DOHH2 (cell line): ENCODE measurements at regions not wholly inside any gene's neighbourhood (a gene's known extent, or its start where the extent isn't known, plus 50 kb on each side); places are given as distances from the start of the nearest gene placed in this dataset.

ENCODE experiments used
- H3F3A ChIP-seq: fragments of 200-600 bp; sonication (generic), shearing (Covaris generic); 2 replicates; pipeline ENCODE4 v1.6.0; 2016; ENCODE audit warnings: antibody characterized with exemption, mild to moderate bottlenecking; ENCODE audit not compliant: control insufficient read depth, insufficient read depth
- H3K27ac ChIP-seq: fragments of 200-600 bp; sonication (generic); 2 replicates; pipeline ENCODE4 v1.5.1; 2014; ENCODE audit warnings: low read depth, mild to moderate bottlenecking, low read length, moderate library complexity
- H3K27me3 ChIP-seq: fragments of 200-600 bp; sonication (generic); 2 replicates; pipeline ENCODE4 v1.6.1; 2014; ENCODE audit warnings: mild to moderate bottlenecking, low read length, mixed read lengths; ENCODE audit not compliant: control insufficient read depth
- H3K36me3 ChIP-seq: fragments of 200-600 bp; sonication (generic); 2 replicates; pipeline ENCODE4 v1.6.1; 2014; ENCODE audit warnings: mild to moderate bottlenecking, low read length, moderate library complexity, mixed read lengths; ENCODE audit not compliant: control insufficient read depth
- H3K4me1 ChIP-seq: fragments of 200-600 bp; sonication (generic); 2 replicates; pipeline ENCODE4 v1.6.1; 2014; ENCODE audit warnings: mild to moderate bottlenecking, low read length, mixed read lengths; ENCODE audit not compliant: control insufficient read depth
- H3K4me2 ChIP-seq: fragments of 200-600 bp; sonication (generic); 2 replicates; pipeline ENCODE4 v1.6.0; 2014; ENCODE audit warnings: mild to moderate bottlenecking, low read length, moderate library complexity
- H3K4me3 ChIP-seq: fragments of 200-600 bp; sonication (generic); 2 replicates; pipeline ENCODE4 v1.5.1; 2014; ENCODE audit warnings: mild to moderate bottlenecking, low read length, mixed read lengths
- H3K79me2 ChIP-seq: fragments of 200-600 bp; sonication (generic); 2 replicates; pipeline ENCODE4 v1.6.1; 2014; ENCODE audit warnings: mild to moderate bottlenecking, low read length, mixed read lengths; ENCODE audit not compliant: control insufficient read depth
- H3K9me2 ChIP-seq: fragments of 200-600 bp; sonication (generic); replicated peaks from 2 replicates; pipeline ENCODE4 v1.6.1; 2014; ENCODE audit warnings: mild to moderate bottlenecking, low read length, mixed read lengths; ENCODE audit not compliant: control insufficient read depth
- H3K9me3 ChIP-seq: fragments of 200-600 bp; sonication (generic); 2 replicates; pipeline ENCODE4 v1.6.1; 2014; ENCODE audit warnings: antibody characterized with exemption, low read length, mixed read lengths; ENCODE audit not compliant: control insufficient read depth, insufficient read depth
- H4K20me1 ChIP-seq: fragments of 200-600 bp; sonication (generic); 2 replicates; pipeline ENCODE4 v1.6.0; 2014; ENCODE audit warnings: low read depth, mild to moderate bottlenecking, antibody characterized with exemption, low read length, moderate library complexity; ENCODE audit not compliant: control insufficient read depth, insufficient read depth
- EZH2phosphoT487 ChIP-seq: fragments of 200-600 bp; sonication (generic); IDR thresholded peaks from 2 replicates; pipeline ENCODE4 v1.6.1; 2017; ENCODE audit warnings: borderline replicate concordance, mild to moderate bottlenecking, antibody characterized with exemption, low read length, moderate library complexity, mixed read lengths
- TF ChIP-seq, protein P1 (sequence below): fragments of 200-600 bp; sonication (generic); IDR thresholded peaks from one replicate; pipeline ENCODE4 v1.5.1; 2014; ENCODE audit warnings: antibody characterized with exemption, mild to moderate bottlenecking, low read depth, low read length; ENCODE audit not compliant: poor library complexity, severe bottlenecking

DNA sequence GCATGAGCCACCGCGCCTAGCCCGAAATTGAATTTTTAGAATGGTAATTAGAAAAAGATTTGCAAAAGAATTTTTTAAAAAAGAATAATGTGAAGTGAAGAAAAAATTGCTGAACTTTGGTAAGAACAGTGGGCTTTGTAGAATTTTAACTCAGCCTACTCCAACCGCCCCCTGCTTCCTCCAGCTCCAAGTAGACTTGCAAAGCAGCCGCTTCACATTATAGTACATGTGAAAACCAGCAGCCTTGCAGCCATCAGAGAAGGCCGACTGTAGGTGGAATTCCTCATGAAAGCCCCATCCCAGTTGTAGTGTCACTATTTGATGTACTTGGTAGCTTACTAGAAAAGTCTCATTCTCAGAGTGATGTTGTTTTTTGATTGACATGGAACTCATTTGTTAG lies 835.6 kb downstream of the TBC1D32 start:
- Histone ChIP-seq H3F3A (no peaks in the 10 kb centered on the region), H3K4me2 (no peak overlapping the region), H3K27me3 (no peaks in the 10 kb centered on the region), H3K9me2 (no peaks in the 10 kb centered on the region), H3K27ac (no peak overlapping the region), H4K20me1 (no peaks in the 10 kb centered on the region), H3K9me3 (no peaks in the 10 kb centered on the region), H3K4me1 (no peaks in the 10 kb centered on the region), H3K79me2 (no peaks in the 10 kb centered on the region), H3K36me3 (no peaks in the 10 kb centered on the region), H3K4me3 (no peak overlapping the region)
- TF ChIP-seq, protein P1, sequence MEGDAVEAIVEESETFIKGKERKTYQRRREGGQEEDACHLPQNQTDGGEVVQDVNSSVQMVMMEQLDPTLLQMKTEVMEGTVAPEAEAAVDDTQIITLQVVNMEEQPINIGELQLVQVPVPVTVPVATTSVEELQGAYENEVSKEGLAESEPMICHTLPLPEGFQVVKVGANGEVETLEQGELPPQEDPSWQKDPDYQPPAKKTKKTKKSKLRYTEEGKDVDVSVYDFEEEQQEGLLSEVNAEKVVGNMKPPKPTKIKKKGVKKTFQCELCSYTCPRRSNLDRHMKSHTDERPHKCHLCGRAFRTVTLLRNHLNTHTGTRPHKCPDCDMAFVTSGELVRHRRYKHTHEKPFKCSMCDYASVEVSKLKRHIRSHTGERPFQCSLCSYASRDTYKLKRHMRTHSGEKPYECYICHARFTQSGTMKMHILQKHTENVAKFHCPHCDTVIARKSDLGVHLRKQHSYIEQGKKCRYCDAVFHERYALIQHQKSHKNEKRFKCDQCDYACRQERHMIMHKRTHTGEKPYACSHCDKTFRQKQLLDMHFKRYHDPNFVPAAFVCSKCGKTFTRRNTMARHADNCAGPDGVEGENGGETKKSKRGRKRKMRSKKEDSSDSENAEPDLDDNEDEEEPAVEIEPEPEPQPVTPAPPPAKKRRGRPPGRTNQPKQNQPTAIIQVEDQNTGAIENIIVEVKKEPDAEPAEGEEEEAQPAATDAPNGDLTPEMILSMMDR = no peak
- TF ChIP-seq EZH2phosphoT487 = no peak

DNA sequence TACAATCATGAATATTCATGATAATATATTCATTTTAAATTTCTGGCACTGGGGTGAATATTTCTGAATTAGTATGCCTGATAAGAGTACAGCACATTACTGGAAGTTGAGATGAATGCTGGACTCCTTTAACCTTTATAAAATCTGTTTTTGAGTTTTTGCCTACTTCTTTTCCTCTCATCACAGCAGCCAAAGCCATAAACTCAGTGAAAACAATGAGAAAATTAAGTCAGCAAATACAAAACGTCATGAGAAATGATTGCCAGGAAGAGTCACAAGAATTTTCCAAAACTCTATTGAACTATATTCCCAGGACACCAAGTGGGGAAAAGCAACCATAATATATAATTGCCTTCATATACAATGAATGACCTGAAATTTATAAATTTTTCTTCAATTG lies 837.6 kb downstream of the TBC1D32 start:
- Histone ChIP-seq H3K9me2 (no peaks in the 10 kb centered on the region), H3K4me2 (no peak overlapping the region), H3K4me3 (no peak overlapping the region), H3K4me1 (no peaks in the 10 kb centered on the region), H3K27me3 (no peaks in the 10 kb centered on the region), H3K9me3 (no peaks in the 10 kb centered on the region), H3F3A (no peaks in the 10 kb centered on the region), H3K27ac (no peak overlapping the region), H3K36me3 (no peaks in the 10 kb centered on the region), H3K79me2 (no peaks in the 10 kb centered on the region), H4K20me1 (no peaks in the 10 kb centered on the region)
- TF ChIP-seq, protein P1 = no peak
- TF ChIP-seq EZH2phosphoT487 = no peak

DNA sequence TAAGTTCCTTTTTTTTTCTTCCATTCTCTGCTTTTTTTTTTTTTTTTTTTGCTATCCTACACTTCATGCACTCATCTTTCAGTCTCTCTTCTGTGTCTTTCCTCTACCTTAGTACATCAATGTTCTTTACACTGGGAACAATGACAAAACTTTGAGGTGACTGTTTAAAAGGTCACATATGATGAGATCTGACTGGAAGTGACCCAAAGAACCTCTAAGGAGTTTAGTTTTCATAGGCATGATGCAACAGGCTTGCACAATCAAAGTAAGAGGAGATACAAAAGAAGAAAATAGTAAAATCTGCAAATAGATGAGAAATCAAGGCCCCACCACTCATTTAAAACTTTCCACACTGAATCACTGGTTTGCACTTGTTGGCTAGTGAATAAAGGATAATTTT lies 840.8 kb downstream of the TBC1D32 start:
- Histone ChIP-seq H3K4me2 (no peak overlapping the region), H3K4me3 (no peak overlapping the region), H3F3A (no peaks in the 10 kb centered on the region), H3K36me3 (no peaks in the 10 kb centered on the region), H4K20me1 (no peaks in the 10 kb centered on the region), H3K27me3 (no peaks in the 10 kb centered on the region), H3K4me1 (no peaks in the 10 kb centered on the region), H3K79me2 (no peaks in the 10 kb centered on the region), H3K9me2 (no peaks in the 10 kb centered on the region), H3K27ac (no peak overlapping the region), H3K9me3 (no peaks in the 10 kb centered on the region)
- TF ChIP-seq EZH2phosphoT487 = no peak
- TF ChIP-seq, protein P1 = no peak

DNA sequence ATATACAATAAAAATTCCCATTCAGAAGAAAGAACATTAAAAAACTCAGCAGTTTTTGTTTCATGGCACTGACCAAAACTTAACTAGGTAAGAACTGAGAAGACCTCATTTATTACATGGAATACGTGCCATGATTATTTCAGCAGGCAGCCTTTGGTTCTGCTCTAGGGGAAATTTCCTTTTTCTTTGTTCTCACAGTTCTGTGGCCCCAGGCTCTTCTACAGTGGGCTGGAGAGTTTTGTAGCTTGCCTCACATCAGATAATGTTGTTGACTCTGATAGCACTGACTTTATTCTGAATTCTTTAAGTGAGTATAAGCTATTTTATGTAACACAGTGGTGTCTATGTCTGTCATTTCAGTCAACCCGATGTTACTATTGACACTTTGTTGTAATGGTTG lies 844.3 kb downstream of the TBC1D32 start:
- Histone ChIP-seq H3K79me2 (no peaks in the 10 kb centered on the region), H3K9me2 (no peaks in the 10 kb centered on the region), H3K9me3 (no peaks in the 10 kb centered on the region), H3K4me1 (no peaks in the 10 kb centered on the region), H3K36me3 (no peaks in the 10 kb centered on the region), H3K4me2 (no peak overlapping the region), H3K27me3 (no peaks in the 10 kb centered on the region), H4K20me1 (no peaks in the 10 kb centered on the region), H3K27ac (no peak overlapping the region), H3F3A (no peaks in the 10 kb centered on the region), H3K4me3 (no peak overlapping the region)
- no peak for TF ChIP-seq EZH2phosphoT487
- TF ChIP-seq, protein P1 = no peak
